Prostate gland (tissue), 2 donors: ENCODE measurements at regions not wholly inside any gene's neighbourhood (a gene's known extent, or its start where the extent isn't known, plus 50 kb on each side); places are given as distances from the start of the nearest gene placed in this dataset.
"Not testable (repeated sequence)": the region's sequence is repeated elsewhere in the genome, so short reads cannot be mapped to it uniquely, and the experiment has no call there.

Experiments used
- DNase-seq: peaks from one replicate; pipeline ENCODE4 v3.0.0-alpha.2; 2019; ENCODE audit warnings: low spot score
- H3K27ac ChIP-seq, 2 donors: fragments of 200-600 bp; sonication (generic); 2 replicates each; pipeline ENCODE4 v1.5.1; 2017 to 2019
- H3K27me3 ChIP-seq: fragments of 200-600 bp; sonication (generic); replicated peaks from 2 replicates; pipeline ENCODE4 v1.5.1; 2019; ENCODE audit not compliant: insufficient read depth
- H3K36me3 ChIP-seq, 2 donors: fragments of 200-600 bp; sonication (generic); 1 replicate in 1 of 2; 2 replicates in 1 of 2; pipeline versions ENCODE4 v1.5.1 to v1.8.1; 2017 to 2019
- H3K4me1 ChIP-seq: fragments of 200-600 bp; sonication (generic); replicated peaks from 2 replicates; pipeline ENCODE4 v1.5.1; 2019
- H3K4me3 ChIP-seq, 2 donors: fragments of 200-600 bp; sonication (generic); 2 replicates each; pipeline ENCODE4 v1.5.1; 2017 to 2019
- H3K9me3 ChIP-seq: fragments of 200-600 bp; sonication (generic); 2 replicates; pipeline ENCODE4 v1.5.1; 2017
- CTCF ChIP-seq, 4 experiments: fragments of 200-600 bp in 2 of 4; fragments of 450-650 bp in 2 of 4; sonication (generic) in 2 of 4; IDR thresholded peaks; 1 replicate in 3 of 4; 2 replicates in 1 of 4; pipeline ENCODE4 v1.5.1; 2016 to 2019; ENCODE audit warnings: antibody characterized with exemption in 4 of 4, mild to moderate bottlenecking in 2 of 4, moderate library complexity in 2 of 4
- POLR2A ChIP-seq: fragments of 450-650 bp; IDR thresholded peaks from one replicate; pipeline ENCODE4 v1.6.1; 2016; ENCODE audit warnings: antibody characterized with exemption, mild to moderate bottlenecking
- POLR2AphosphoS5 ChIP-seq: sonication (generic); formaldehyde crosslinking; IDR thresholded peaks from one replicate; pipeline ENCODE4 v1.6.1; 2017; ENCODE audit warnings: antibody characterized with exemption
- WGBS: methylation state at CpG from one replicate; pipeline ENCODE4 v1.1.5; 2018; 5-methylcytosine and 5-hydroxymethylcytosine counted together
- intact Hi-C: fragments of 100-400 bp; cut with DNase I; formaldehyde crosslinking; loops from one replicate; pipeline ENCODE4 v1.14.2; 2022

GRCh38 chr17:65297384-65297783 lies 160.2 kb downstream of the RGS9 start:
- H3K9me3 ChIP-seq, result no peaks in the 10 kb centered on the region
- no peaks in the 10 kb centered on the region for H3K4me1 ChIP-seq
- no peak for TF ChIP-seq POLR2AphosphoS5
- no peak for TF ChIP-seq POLR2A
- TF ChIP-seq CTCF (IDR thresholded peaks at IDR 0.05), result no peak
- intact Hi-C loops, result no loop called here
- no peak overlapping the region for H3K27ac ChIP-seq
- no peaks in the 10 kb centered on the region for H3K36me3 ChIP-seq
- DNase-seq, result no peak
- no peak overlapping the region for H3K4me3 ChIP-seq
- WGBS, result 80% methylated on average over 2 of the region's 2 CpGs
- H3K27me3 ChIP-seq, result no peaks in the 10 kb centered on the region

- no peaks in the 10 kb centered on the region for H3K27me3 ChIP-seq
- intact Hi-C loops, result loop anchor here (5.0 kb wide), 2 partner anchors 263 to 873 kb away; no protein-coding TSS in a partner anchor
- H3K4me1 ChIP-seq, result no peaks in the 10 kb centered on the region
- no peak overlapping the region for H3K4me3 ChIP-seq
- peak in 3 of 4 experiments; percentile 59 to 76 (median 74) for TF ChIP-seq CTCF (IDR thresholded peaks at IDR 0.05)
- TF ChIP-seq POLR2A, result no peak
- no peak for TF ChIP-seq POLR2AphosphoS5
- DNase-seq, result peak; percentile 51
- H3K36me3 ChIP-seq, result no peaks in the 10 kb centered on the region
- WGBS, result 11% methylated on average over 10 of the region's 10 CpGs
- H3K27ac ChIP-seq, result no peak overlapping the region
- no peaks in the 10 kb centered on the region for H3K9me3 ChIP-seq
Observed at GRCh38 chr17:65294181-65294719, 157.1 kb downstream of the RGS9 start.

GRCh38 chr17:65293584-65294180 lies 156.5 kb downstream of the RGS9 start:
- WGBS, result 45% methylated on average over 12 of the region's 12 CpGs
- no peak for DNase-seq
- H3K9me3 ChIP-seq, result no peaks in the 10 kb centered on the region
- H3K4me3 ChIP-seq, result no peak overlapping the region
- no peaks in the 10 kb centered on the region for H3K36me3 ChIP-seq
- TF ChIP-seq CTCF (IDR thresholded peaks at IDR 0.05), result no peak
- no peak for TF ChIP-seq POLR2AphosphoS5
- TF ChIP-seq POLR2A, result no peak
- no peaks in the 10 kb centered on the region for H3K27me3 ChIP-seq
- no peaks in the 10 kb centered on the region for H3K4me1 ChIP-seq
- intact Hi-C loops, result loop anchor here (5.0 kb wide), 2 partner anchors 264 to 874 kb away; no protein-coding TSS in a partner anchor
- H3K27ac ChIP-seq, result no peak overlapping the region

- WGBS, result 77% methylated on average over 11 of the region's 11 CpGs
- Histone ChIP-seq H3K4me1 (no peaks in the 10 kb centered on the region), H3K4me3 (no peak overlapping the region), H3K27ac (no peak overlapping the region), H3K27me3 (no peaks in the 10 kb centered on the region), H3K9me3 (no peaks in the 10 kb centered on the region), H3K36me3 (no peaks in the 10 kb centered on the region)
- intact Hi-C loops, result loop anchor here (5.0 kb wide), 2 partner anchors 265 to 875 kb away; no protein-coding TSS in a partner anchor
- DNase-seq, result no peak
- TF ChIP-seq POLR2AphosphoS5 (no peak), CTCF (IDR thresholded peaks at IDR 0.05) (no peak), POLR2A (no peak)
Observed at GRCh38 chr17:65292430-65292829, 155.3 kb downstream of the RGS9 start.

GRCh38 chr17:65291301-65291700 lies 154.1 kb downstream of the RGS9 start:
- not testable (repeated sequence) for H3K4me3 ChIP-seq, H3K27ac ChIP-seq, H3K4me1 ChIP-seq, H3K27me3 ChIP-seq, H3K9me3 ChIP-seq, H3K36me3 ChIP-seq, DNase-seq
- WGBS, result 96% methylated on average over 7 of the region's 7 CpGs
- intact Hi-C loops, result loop anchor here (5.0 kb wide), 2 partner anchors 266 to 876 kb away; no protein-coding TSS in a partner anchor
